NCI-H2196 (cell line): ENCODE measurements at regions not wholly inside any gene's neighbourhood (a gene's known extent, or its start where the extent isn't known, plus 50 kb on each side); places are given as distances from the start of the nearest gene placed in this dataset.

Experiments used
- DNase-seq: peaks from one replicate; lab custom pipeline; 2025; ENCODE audit not compliant: unreplicated experiment; lab: John Stamatoyannopoulos, UW

DNA sequence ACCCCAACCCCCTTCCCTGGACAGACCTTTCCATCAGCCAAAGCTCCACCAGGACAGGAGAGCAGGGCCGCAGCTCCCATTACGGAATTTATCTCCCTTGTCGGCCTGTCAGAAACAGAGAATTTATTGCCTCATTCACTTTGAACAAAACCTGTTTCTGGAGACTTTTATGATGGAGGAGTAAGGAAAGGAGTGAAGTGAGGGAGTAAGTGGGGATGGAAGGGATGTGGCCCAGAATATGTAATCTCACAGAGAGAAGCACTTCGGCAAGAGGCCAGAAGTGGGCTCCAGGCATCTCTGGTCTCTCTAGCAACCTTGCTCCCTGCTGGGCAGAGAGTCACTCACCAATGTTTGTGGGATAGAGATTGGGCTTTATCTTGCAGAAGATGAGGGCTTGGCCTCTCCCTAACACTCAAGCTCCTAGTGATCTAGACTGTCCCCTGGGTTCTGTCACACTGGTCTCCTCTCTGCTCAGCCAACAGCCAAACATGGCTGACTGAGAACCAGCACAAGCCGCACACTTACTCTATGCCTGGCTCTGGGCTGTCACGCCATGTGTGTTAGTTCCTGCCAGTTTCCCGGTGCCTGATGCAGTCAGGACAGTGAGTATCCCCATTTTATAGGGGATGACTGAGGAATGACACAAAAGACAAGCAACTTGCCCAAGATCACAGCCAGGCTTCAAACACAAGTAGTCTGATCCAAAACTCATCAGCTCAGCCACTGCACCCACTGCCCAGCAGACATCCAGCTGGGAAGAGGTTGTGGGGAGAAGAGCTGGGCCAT lies 149.4 kb upstream of the ZMIZ1 start:
- DNase-seq, result no peak

DNA sequence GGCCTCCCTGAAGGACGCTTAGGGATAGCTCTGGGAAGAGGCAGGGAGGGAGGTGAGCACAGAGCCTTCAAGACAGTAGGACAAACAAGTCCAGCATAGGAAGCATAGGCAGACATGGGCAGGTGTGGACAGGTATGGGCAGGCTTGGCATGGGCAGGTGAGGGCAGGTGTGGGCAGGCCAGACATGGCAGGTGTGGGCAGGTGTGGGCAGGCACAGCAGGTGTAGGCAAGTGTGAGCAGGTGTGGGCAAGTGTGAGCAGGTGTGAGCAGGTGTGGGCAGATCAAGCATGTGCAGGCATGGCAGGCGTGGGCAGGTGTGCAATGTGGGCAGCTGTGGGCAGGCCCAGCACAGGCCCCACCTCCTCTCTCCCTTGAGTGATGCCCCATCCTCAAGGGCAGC lies 148.8 kb upstream of the ZMIZ1 start:
- no peak for DNase-seq

DNA sequence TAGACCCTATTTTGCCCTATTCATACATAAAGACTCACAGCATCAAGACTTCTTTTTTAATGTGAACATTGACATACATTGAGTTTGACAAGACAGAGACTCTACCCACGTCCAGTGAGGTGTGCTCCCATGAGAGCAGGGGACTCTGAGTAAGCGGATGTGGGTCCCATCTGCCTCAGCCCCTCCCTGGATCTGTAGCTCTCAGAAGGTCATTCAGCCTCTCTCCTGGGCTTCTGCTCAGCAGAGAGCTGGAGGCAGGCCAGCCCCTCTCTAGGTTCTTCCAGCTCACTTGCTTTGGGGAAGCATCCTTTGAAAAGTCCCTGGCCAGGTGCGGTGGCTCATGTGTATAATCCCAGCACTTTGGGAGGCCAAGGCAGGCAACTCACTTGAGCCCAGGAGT lies 146.9 kb upstream of the ZMIZ1 start:
- DNase-seq, result no peak

DNA sequence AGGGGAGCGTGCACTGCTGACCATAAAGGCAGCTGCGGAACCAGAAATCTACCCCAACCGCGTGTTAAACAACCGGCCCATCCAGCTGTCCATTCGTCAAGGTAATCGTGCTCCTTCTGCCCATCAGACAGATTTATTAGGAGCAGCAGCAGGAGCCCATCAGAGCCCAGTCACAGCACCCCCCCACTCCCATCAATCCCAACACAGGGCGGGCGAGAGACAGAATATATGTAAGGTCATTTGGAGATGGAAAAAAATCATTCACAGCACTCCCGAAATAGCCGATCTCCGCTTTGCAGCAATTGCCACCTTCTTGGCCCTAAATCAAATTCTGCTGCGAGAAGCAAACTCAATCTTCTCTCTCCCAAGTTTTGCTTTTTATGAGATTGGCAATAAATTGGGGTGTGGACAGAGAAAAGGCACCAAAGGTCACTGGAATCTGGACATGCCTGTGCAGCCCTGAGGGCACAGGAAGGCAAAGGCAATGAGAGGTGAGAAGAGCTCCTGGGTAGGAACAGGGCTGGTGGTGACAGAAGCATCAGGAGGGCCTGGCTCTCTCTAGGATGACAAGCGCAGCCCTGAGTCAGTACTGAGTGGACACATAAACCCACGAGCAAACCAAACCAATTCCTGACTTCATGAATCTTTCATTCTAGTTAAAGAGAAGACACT lies 145.0 kb upstream of the ZMIZ1 start:
- DNase-seq, result no peak

DNA sequence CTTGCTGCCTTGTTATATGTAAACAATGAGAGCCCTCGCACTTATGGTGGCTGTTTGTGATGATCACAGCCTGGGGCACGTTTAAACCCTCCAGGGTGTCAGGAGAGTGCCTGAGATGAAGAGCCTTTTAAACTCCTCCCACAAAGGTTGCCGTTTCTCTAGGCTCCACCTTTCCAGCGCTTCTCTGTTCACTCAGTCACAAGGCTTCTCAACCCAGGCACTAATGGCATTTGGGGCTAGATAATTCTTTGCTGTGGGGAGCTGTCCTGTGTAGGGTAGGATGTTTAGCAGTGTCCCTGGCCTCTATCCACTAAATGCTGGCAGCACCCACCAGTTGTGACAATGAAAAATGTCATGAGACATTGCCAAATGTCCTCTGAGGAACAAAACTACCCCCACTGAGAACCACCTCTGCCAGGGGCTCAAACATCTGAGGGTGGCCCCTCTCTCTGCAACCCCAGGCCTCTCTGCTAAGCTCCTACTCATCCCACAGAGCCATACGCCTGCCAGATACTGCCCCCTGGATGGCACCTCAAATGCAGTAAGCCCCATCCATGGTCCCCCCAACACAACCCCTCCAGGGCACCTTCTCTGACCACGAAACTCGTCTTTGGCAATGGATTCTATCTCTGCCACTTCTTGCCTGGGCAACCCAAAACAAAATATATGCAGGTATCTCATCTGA lies 144.3 kb upstream of the ZMIZ1 start:
- DNase-seq, result no peak

DNA sequence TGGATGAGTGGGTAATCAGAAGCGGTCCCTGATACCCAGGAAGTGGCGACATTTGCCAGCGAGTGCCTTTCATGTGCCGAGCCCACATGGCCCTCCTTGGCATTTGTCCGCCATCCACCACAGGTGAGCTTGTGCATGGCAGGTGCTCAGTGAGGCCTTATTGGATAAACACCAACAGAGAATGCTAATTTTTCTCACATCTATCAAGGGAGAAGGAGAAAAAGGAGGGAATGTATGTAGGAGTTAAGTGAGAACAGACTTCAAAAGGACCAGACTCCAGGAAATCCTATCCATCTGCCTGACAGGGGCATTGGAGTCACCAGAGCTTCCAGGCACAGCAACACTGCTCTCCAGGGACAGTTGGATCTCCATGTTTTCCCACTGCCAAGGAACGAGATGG lies 143.5 kb upstream of the ZMIZ1 start:
- no peak for DNase-seq

DNA sequence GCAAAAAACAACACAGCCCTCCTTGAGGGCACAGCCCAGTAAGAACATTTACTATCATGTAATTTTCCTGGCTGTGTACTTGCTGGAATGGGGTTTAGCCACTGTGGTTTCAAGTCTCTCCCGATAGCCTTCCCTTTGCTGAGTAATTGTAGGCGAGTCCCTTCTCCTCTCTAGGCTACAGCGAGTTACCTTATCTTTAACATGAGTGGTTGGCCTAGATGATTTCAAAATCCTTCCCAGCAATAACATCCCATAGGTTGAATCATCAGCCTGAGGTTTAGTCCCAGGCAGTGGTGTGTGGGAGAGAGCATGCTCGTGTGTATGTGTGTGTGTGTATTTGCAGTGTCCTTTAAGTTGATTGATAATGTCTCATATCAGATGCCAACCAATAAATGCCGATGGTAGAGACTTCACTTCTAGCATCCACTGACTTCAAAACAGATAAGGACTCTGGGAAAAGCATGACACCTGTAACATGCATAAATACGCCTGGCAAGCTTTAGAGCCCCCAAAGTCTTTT lies 142.9 kb upstream of the ZMIZ1 start:
- DNase-seq, result no peak

DNA sequence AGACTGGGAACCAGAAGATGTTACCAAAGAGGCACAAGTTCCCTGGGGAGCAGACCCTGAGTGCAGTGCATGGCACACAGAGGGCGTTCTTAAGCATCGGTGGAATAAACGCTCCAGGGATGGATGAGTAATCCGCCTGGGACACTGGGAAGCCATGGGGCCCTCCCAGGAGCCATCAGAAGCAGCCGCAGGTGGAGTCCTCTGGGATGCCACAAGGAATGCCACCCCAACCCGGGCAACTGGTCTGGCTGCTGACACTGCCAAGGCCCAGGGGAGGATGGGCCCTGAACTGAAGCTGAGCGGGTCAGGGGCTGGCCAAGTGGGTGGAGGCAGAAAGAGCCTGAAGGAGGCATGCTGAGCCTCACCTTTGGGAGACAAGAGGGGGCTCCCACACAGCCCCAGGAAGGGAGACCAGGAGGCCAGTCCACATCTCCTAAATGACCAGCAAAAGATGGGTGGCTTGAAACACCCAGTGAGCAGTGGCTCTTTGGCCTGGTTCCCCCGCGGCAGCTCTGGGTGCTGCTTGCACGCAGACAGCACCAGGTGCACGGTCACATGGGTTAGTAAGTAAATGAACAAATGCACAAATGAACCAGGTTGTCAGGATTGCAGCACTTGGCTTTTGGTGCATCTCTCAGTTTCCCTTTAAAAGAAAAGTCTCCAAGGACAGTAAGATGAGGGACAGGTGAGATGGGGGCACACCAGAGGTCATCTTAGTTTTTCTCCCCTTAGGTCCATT lies 141.3 kb upstream of the ZMIZ1 start:
- DNase-seq, result no peak

DNA sequence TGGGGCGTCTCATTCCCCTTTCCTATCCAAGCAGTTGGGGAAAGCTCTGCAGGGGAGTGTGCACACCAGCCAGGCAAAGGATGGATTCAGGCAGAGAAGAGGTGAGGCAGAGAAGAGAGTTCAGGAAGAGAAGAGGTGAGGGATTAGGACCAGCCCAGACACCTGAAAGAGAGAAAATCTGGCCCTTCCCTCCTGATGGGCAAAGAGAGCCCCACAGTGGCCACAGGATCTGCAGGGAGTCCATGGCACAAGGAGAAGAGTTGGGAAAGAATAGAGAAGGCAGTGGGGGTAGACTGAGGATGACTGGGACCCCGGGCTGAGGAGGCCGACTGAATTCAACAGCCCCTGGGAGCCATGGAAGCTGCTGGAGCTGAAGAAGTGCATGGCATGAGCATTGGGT lies 140.4 kb upstream of the ZMIZ1 start:
- no peak for DNase-seq

DNA sequence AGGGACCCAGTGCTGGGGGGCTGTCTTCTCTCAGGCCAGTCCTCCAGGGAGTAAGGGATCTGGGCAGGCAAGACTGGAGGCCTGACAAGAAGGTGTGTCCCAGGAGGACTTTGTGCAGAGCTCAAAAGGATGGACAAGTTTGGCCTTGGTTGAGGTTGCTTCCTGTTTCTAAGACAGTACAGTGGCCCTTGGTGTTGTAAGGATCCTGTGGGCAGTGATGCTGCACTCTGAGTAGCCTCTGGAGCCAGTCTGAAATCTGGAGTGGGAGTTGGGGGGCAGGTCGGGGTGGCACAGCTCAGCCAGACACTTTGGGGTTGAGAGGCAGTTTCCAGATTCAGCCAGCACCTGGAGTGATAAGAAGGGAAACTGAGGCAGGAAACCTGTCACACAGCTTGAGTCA lies 139.2 kb upstream of the ZMIZ1 start:
- no peak for DNase-seq

DNA sequence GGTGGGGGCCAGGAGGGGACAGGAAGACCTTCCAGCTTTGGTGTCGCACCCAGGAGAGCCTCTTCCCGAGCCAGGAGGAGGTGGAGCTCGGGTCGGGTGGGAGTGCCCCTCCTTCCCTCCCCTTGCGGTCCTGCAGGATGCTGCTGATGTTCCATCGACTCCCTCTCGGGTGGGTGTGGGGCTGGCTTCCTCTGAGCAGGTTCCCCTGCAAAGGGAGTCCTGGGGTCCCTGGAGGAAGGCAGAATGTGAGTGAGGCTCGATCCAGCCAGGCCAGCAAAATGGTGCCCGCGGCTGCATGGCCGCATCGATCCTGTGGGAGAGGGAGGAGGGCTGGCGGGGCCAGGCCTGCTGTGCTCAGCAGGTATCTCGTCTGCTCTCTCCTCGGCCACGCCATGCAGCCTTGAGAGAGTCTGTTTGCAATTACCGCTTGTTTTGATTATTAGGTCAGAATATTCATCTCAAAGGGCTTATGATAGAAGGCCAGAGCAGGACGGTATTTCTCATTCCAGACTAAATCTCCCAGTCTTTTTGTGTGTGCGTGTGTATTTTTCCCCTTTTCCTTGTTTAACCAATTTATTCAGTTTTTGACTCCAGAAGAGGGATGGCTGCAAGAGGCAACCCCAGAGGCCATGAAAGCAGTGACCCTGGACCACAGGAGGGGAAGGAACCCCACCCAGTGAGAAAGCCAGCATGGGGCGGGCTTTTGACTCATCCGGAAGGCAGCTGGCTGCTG lies 137.3 kb upstream of the ZMIZ1 start:
- no peak for DNase-seq

DNA sequence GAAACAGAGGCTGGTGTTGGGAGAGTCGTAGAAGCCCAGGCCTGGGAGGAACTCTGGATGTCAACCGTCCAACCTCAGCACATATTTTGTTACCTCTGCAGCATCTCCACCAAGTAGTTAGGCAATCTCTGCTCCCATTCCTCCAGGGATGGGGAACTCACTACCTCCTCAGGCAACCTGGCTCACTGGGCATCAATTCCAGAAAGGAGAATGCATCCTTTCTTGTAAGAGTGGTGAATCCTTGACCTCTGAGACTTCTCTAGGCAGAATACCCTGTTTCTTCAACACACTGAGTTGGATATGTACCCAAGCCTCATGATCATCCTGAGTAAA lies 136.7 kb upstream of the ZMIZ1 start:
- DNase-seq, result no peak

DNA sequence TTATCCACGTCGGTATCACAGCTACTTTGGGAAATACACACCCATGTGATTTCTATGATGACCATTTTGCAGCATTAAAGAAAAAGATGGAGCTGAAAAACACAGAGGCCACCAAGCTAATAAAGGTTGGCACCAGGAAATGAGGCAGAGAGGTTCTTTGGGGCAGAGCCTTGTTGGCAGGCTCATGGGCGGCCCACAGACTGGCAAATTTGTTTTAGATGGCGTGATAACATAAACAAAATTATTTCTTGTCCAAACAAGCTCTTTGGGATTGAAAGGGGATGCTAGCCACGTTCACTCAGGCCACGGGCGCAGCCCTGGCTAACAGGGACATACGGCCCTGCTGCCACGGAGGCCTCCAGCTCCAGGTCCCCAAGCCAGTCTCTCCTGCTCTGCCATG lies 135.9 kb upstream of the ZMIZ1 start:
- DNase-seq, result no peak

DNA sequence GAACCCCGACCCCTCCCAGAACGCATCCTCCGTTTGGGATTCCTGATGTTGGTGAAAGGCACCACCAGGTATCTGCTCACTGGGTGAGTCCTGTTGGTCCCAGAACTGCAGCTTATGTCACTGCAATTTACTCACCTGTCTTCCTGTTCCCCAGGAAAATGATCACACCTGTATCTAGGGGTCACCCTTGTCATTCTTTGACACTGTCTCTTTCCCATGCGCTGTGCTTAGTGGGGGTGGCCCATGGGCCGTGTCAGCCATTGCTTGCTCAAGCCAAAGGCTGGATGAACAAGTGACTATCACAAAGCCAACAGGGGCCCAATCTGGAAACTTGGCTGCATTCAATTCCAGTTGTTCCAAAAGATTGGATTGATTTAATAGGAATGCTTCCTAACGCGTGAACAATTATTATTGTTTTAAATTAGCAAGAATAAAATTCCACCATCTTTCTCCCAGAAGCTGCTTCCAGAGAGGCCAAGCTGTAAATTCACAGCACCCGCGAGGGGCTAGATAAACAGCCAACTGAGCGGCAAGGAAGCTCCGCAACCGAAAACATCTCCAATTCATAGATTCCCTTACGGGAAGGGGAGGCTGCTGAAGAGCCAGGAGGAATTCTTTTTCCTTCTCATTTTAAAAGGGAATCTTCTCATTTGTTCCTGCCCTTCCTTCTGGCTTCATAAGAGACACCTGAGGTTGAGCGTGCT lies 134.8 kb upstream of the ZMIZ1 start:
- DNase-seq, result no peak

DNA sequence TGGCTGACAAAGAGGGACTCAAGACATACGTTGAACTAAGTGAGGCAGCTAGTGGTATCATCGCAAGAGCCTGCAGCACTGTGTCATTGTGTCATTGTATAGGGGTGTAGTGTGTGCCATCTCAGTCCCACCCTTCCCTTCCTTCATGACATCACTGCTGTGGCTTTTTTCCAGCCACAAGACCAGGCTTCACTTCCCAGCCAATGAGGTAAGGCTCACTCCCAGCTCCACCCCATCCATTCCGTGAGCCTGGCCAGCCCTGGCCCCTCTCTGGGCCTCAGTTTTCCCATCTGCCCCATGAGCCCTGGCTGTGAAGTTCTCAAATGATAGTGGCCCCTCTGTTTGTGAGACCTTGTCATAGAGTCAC lies 134.3 kb upstream of the ZMIZ1 start:
- DNase-seq, result no peak

DNA sequence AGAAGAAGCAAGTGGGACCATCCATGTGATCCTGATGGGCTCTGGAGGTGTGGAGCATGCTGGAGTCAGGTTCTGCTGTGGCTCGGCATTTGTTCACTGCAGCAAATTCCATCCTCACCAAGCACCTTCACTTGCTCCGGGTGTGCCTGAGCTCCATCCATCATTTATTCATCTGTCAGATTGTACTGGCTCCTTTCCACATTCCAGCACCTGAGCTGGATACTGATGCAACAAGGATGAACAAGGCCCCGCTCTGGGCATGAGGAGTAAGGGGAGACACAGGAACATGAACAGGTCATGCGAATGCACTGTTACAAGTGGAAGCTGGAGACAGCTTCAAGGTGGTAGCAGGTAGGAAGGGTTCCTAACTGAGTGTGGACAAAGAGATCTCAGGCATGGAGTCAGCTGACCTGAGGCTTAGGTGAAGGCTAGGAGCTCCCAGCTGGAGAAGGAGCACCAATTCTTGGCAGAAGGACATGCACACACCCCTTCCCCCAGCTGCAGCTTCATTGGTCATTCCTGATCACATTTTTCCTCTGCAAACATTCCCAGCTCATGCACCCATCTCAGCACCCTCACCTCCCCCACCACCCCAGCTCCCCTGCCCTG lies 133.7 kb upstream of the ZMIZ1 start:
- DNase-seq, result no peak

DNA sequence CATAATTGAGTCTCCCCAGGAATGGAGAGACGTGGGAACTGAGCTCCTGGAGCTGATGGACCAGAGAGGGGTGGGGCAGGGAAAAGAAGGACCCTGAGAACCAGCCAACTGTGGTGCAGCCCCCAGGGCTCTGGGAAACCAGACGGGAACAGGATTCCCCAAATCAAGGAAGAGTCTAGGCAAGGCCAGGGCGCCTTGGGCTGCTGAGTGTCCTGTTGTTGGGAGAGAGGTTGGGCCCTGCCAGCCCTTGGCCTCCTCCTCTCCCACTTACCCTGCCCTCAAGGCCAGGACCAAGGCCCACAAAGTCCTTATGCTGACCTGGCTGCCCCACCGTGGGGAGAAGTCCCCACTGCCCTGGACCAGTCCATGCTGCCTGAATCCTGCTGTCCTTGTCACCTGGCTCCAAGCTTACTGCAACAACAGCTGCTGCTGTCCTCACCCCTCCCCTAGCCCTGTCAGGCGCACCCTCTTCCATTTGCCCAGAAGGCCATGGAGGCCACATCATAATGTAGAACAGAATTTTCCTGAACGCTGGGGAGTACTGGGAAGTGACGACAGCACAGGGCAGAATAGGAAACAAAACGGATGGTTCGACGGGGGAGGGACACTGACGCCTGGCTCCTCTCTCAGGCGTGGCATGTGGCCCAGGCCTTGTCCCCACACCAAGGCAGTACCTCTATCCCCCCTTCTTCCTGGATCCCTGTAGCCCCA lies 132.9 kb upstream of the ZMIZ1 start:
- no peak for DNase-seq

DNA sequence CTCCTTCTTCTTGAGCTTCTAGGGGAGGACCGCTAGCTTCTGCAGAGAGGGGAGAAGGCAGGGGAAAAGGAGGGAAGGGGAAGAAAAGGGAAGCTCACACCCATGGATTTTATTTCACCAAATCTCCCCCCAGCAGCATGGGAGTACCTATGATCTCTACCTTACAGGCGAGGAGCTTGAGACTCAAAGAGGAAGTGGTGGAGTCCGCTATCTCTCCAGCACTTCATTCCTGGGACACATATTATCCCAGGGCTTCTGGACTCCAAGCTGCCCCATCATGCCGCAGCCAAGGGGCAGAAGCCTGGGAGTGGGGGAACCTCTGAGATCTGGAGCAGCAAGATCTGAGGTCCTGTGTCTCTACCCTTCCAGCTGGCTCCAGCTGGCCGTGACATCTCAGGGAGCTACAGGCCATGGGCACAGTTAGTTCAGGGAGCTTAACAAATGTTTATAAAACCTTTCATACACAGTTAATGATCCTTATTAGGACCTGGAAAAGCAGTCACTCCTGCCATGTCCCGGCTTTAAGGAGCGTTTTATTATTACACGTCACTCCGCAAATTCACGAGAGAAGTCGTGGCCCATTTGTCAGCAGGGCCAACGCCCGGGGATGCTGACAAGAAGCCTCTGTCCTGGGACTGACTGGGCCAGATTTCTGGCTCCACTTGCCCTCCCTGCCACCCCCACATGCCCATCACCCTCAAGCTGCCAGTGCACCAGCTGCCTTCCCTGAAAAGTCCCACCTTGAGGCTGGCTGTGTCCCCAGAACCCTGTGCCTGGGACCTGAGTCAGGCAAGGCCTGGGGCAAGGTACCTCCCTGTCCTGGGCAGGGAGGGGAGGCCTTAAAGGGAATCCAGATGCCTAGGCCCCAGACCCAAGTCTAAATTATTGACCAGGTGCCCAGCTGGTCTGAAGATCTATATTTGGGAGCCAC lies 132.1 kb upstream of the ZMIZ1 start:
- DNase-seq, result no peak
